ENCODE measurements at regions not wholly inside any gene's neighbourhood (a gene's known extent, or its start where the extent isn't known, plus 50 kb on each side); places are given as distances from the start of the nearest gene placed in this dataset.

DNA sequence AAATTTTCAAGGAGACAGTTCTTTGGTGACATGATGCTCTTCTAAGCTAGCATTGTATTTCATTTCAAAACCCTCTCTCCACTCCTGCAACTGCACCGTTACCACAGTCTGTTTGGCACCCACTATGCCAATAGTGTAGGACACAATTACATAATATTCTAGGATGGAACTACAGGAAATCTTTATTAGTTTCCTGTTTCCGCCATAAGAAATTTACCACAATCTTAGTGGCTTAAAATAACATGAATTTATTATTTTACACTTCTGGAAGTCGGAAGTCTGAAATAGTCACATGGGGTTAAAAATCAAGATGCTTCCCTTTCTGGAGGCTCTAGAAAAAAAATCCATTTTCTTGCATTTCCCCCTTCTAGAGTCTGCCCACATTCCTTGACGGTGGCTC is 733.1 kb downstream of the HDGFL1 start:
- TF ChIP-seq MYC (IDR thresholded peaks at IDR 0.05; ENCODE audit: borderline replicate concordance, low read length) (no peak), SREBF2 (IDR thresholded peaks at IDR 0.05) (no peak)
- TF ChIP-seq, protein P1, sequence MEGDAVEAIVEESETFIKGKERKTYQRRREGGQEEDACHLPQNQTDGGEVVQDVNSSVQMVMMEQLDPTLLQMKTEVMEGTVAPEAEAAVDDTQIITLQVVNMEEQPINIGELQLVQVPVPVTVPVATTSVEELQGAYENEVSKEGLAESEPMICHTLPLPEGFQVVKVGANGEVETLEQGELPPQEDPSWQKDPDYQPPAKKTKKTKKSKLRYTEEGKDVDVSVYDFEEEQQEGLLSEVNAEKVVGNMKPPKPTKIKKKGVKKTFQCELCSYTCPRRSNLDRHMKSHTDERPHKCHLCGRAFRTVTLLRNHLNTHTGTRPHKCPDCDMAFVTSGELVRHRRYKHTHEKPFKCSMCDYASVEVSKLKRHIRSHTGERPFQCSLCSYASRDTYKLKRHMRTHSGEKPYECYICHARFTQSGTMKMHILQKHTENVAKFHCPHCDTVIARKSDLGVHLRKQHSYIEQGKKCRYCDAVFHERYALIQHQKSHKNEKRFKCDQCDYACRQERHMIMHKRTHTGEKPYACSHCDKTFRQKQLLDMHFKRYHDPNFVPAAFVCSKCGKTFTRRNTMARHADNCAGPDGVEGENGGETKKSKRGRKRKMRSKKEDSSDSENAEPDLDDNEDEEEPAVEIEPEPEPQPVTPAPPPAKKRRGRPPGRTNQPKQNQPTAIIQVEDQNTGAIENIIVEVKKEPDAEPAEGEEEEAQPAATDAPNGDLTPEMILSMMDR (IDR thresholded peaks at IDR 0.05): no peak

All from A549 (cell line).